ENCODE measurements at regions not wholly inside any gene's neighbourhood (a gene's known extent, or its start where the extent isn't known, plus 50 kb on each side); places are given as distances from the start of the nearest gene placed in this dataset.
A peak's percentile ranks its signal among the peaks of the same experiment; 100 is the strongest.

- Mint-ChIP-seq H3K4me3 (no peak overlapping the region), H3K36me3 (ENCODE audit: low read depth) (no peaks in the 10 kb centered on the region), H3K27me3 (ENCODE audit: low read depth) (no peaks in the 10 kb centered on the region), H3K9me3 (no peaks in the 10 kb centered on the region), H3K27ac (peak overlapping the region; percentile 5 to 35 (median 6)), H3K4me1 (peaks cover 13% of the 10 kb centered on the region)
- TF ChIP-seq CTCF (IDR thresholded peaks at IDR 0.05; ENCODE audit: unreplicated experiment in 3 of 3): no peak
Observed at GRCh38 chr6:143594647-143595046, 83.1 kb upstream of the PHACTR2 start.

- Mint-ChIP-seq H3K9me3 (no peaks in the 10 kb centered on the region), H3K27ac (no peak overlapping the region), H3K27me3 (ENCODE audit: low read depth) (no peaks in the 10 kb centered on the region), H3K36me3 (ENCODE audit: low read depth) (no peaks in the 10 kb centered on the region), H3K4me3 (no peak overlapping the region), H3K4me1 (peaks cover 13% of the 10 kb centered on the region)
- peak in 2 of 3 experiments; percentile 7 to 16 for TF ChIP-seq CTCF (IDR thresholded peaks at IDR 0.05; ENCODE audit: unreplicated experiment in 3 of 3)
Observed at GRCh38 chr6:143592335-143592734, 80.8 kb upstream of the FUCA2 start.

GRCh38 chr6:143591441-143591840 is 79.9 kb upstream of the FUCA2 start:
- Mint-ChIP-seq H3K9me3 (no peaks in the 10 kb centered on the region), H3K36me3 (ENCODE audit: low read depth) (no peaks in the 10 kb centered on the region), H3K4me3 (no peak overlapping the region), H3K27ac (no peak overlapping the region), H3K4me1 (peaks cover 9% of the 10 kb centered on the region), H3K27me3 (ENCODE audit: low read depth) (no peaks in the 10 kb centered on the region)
- TF ChIP-seq CTCF (IDR thresholded peaks at IDR 0.05; ENCODE audit: unreplicated experiment in 3 of 3): no peak

GRCh38 chr6:143589162-143589561 is 77.6 kb upstream of the FUCA2 start:
- Mint-ChIP-seq H3K4me3 (no peak overlapping the region), H3K27ac (no peak overlapping the region), H3K27me3 (ENCODE audit: low read depth) (no peaks in the 10 kb centered on the region), H3K36me3 (ENCODE audit: low read depth) (no peaks in the 10 kb centered on the region), H3K4me1 (peaks cover 7% of the 10 kb centered on the region), H3K9me3 (peaks cover 2% of the 10 kb centered on the region)
- TF ChIP-seq CTCF (IDR thresholded peaks at IDR 0.05; ENCODE audit: unreplicated experiment in 3 of 3): no peak

- peaks cover 2% of the 10 kb centered on the region for H3K9me3 Mint-ChIP-seq
- H3K27ac Mint-ChIP-seq: no peak overlapping the region
- TF ChIP-seq CTCF (IDR thresholded peaks at IDR 0.05; ENCODE audit: unreplicated experiment in 3 of 3): no peak
- H3K4me1 Mint-ChIP-seq: peaks cover 12% of the 10 kb centered on the region
- no peaks in the 10 kb centered on the region for H3K27me3 Mint-ChIP-seq (ENCODE audit: low read depth)
- no peak overlapping the region for H3K4me3 Mint-ChIP-seq
- no peaks in the 10 kb centered on the region for H3K36me3 Mint-ChIP-seq (ENCODE audit: low read depth)
Observed at GRCh38 chr6:143586557-143586956, 75.0 kb upstream of the FUCA2 start.

- H3K27ac Mint-ChIP-seq: peak overlapping the region in 2 of 3 experiments; percentile 22 to 27
- H3K4me1 Mint-ChIP-seq: peaks cover 12% of the 10 kb centered on the region
- peaks cover 5% of the 10 kb centered on the region for H3K9me3 Mint-ChIP-seq
- TF ChIP-seq CTCF (IDR thresholded peaks at IDR 0.05; ENCODE audit: unreplicated experiment in 3 of 3): no peak
- H3K4me3 Mint-ChIP-seq: no peak overlapping the region
- H3K36me3 Mint-ChIP-seq (ENCODE audit: low read depth): no peaks in the 10 kb centered on the region
- H3K27me3 Mint-ChIP-seq (ENCODE audit: low read depth): no peaks in the 10 kb centered on the region
Observed at GRCh38 chr6:143585716-143586115, 74.2 kb upstream of the FUCA2 start.
